C4-2B (cell line): ENCODE measurements at regions not wholly inside any gene's neighbourhood (a gene's known extent, or its start where the extent isn't known, plus 50 kb on each side); places are given as distances from the start of the nearest gene placed in this dataset.

ENCODE experiments used
- CTCF ChIP-seq: fragments of 450-650 bp; conservative IDR thresholded peaks from 2 replicates; pipeline ENCODE4 v1.5.1; 2017; ENCODE audit warnings: mild to moderate bottlenecking
- ZFX ChIP-seq: fragments of 450-650 bp; IDR thresholded peaks from 2 replicates; pipeline ENCODE4 v1.6.1; 2017

GRCh38 chr7:132063800-132064199 lies 507.4 kb upstream of the PODXL start:
- TF ChIP-seq CTCF (no peak), ZFX (no peak)
